ENCODE measurements at regions not wholly inside any gene's neighbourhood (a gene's known extent, or its start where the extent isn't known, plus 50 kb on each side); places are given as distances from the start of the nearest gene placed in this dataset.
"Not testable (repeated sequence)": the region's sequence is repeated elsewhere in the genome, so short reads cannot be mapped to it uniquely, and the experiment has no call there.

GRCh38 chr3:102008436-102008835, 159.1 kb downstream of the NFKBIZ start:
- not testable (repeated sequence) for TF ChIP-seq CTCF (IDR thresholded peaks at IDR 0.05); POLR2A (IDR thresholded peaks at IDR 0.05); POLR2AphosphoS5 (IDR thresholded peaks at IDR 0.05; ENCODE audit: insufficient read depth in 1 of 2, low read depth in 1 of 2)
